ENCODE measurements at regions not wholly inside any gene's neighbourhood (a gene's known extent, or its start where the extent isn't known, plus 50 kb on each side); places are given as distances from the start of the nearest gene placed in this dataset.

DNA sequence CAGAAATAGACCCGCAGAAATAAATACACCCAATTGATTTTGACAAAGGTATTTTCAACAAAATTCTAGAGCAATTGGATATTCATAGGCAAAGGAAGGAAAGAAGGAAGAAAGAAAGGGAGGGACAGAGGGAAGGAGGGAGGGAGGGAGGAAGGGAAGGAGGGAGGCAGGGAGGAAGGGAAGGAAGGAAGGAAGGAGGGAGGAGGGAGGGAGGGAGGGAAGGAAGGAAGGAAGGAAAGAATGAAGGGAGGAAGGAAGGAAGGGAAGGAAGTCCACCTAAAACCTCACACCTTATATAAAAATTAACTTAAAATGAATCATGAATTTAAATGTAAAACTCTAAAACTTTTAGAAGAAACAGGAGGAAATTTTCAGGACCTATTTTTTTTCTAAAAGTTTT, 94.2 kb upstream of the USP47 start:
- no peak overlapping the region for H3K4me3 ChIP-seq (ENCODE audit: low read length)
- no peak for DNase-seq (ENCODE audit: low read depth)
- TF ChIP-seq, protein P1, sequence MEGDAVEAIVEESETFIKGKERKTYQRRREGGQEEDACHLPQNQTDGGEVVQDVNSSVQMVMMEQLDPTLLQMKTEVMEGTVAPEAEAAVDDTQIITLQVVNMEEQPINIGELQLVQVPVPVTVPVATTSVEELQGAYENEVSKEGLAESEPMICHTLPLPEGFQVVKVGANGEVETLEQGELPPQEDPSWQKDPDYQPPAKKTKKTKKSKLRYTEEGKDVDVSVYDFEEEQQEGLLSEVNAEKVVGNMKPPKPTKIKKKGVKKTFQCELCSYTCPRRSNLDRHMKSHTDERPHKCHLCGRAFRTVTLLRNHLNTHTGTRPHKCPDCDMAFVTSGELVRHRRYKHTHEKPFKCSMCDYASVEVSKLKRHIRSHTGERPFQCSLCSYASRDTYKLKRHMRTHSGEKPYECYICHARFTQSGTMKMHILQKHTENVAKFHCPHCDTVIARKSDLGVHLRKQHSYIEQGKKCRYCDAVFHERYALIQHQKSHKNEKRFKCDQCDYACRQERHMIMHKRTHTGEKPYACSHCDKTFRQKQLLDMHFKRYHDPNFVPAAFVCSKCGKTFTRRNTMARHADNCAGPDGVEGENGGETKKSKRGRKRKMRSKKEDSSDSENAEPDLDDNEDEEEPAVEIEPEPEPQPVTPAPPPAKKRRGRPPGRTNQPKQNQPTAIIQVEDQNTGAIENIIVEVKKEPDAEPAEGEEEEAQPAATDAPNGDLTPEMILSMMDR (IDR thresholded peaks at IDR 0.05; ENCODE audit: insufficient read depth, low read depth, low read length, missing control alignments) = no peak

DNA sequence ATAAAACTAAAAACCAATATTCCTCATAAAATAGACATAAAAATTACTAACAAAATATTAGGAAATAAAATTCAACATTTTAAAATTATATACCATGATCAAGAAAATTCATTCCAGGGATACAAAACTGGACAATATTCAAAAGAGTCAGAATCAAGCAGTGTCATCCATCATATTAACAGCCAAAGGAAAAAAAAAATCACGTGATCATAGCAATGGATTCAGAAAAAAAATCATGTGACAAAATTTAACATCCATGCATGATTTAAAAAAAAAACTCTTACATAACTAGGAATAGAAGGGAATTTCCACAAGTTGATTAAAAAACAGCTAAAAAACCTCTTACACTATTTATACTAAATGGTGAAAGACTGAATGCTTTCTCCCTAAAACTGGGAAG, 95.3 kb upstream of the USP47 start:
- H3K4me3 ChIP-seq (ENCODE audit: low read length) = no peak overlapping the region
- no peak for DNase-seq (ENCODE audit: low read depth)
- TF ChIP-seq, protein P1 (IDR thresholded peaks at IDR 0.05; ENCODE audit: insufficient read depth, low read depth, low read length, missing control alignments) = no peak

DNA sequence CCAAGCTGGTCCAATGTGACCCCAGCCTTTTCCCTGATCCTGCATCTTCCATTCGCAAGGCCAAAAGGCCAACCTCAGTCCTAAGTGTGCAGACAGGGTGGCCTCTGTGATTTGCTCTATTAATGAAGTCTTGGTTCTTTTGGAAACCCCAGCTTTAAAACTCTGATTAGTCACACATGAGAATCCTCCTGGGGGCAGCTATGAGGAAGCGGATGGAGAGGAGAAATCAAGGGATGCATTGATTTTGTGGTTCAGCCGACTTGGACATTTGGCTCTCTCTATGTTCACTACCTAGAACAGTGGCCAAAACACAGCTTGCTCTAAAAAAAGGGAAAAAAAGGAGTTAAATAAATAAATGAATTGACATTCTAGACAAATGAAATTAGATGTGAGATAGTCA, 98.6 kb upstream of the USP47 start:
- TF ChIP-seq, protein P1 (IDR thresholded peaks at IDR 0.05; ENCODE audit: insufficient read depth, low read depth, low read length, missing control alignments) = no peak
- no peak overlapping the region for H3K4me3 ChIP-seq (ENCODE audit: low read length)
- DNase-seq (ENCODE audit: low read depth) = no peak

DNA sequence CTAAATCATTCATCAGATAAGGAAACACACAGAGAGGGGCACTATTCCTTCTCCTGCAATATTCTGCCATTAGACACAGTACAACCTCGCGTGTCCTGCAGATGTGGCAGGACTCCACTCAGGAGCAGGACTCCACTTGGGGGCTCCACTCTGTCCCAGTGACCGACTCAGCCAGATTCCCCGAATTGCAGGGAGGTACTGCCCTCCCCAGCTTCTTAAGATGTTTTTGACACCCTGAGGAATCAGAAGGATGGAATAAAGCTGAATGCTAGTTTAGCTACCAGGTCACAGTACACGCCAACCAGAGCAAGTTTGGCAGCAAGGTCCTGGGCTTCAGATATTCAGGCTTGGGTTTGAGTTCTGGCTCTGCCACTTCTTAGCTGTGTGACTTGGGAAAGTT, 99.3 kb upstream of the USP47 start:
- DNase-seq (ENCODE audit: low read depth) = no peak
- H3K4me3 ChIP-seq (ENCODE audit: low read length) = no peak overlapping the region
- TF ChIP-seq, protein P1 (IDR thresholded peaks at IDR 0.05; ENCODE audit: insufficient read depth, low read depth, low read length, missing control alignments) = no peak

DNA sequence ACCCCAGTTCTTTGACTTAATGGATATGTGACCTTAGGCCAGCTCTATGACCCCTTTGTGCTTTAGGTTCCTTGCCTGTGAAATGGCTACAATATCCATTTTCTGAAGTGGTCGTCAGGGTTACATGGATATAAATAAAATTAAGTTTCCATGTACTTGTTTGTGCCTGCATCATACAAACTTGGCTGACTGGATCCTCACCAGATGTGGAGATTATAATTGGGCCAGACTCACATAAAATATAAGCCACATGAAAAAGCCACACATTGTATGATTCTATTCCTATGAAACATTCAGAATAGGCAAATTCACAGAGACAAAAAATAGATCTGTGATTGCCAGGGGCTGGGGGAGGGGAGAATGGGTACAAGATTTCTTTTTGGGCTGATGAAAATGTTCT, 100.9 kb upstream of the USP47 start:
- no peak for DNase-seq (ENCODE audit: low read depth)

DNA sequence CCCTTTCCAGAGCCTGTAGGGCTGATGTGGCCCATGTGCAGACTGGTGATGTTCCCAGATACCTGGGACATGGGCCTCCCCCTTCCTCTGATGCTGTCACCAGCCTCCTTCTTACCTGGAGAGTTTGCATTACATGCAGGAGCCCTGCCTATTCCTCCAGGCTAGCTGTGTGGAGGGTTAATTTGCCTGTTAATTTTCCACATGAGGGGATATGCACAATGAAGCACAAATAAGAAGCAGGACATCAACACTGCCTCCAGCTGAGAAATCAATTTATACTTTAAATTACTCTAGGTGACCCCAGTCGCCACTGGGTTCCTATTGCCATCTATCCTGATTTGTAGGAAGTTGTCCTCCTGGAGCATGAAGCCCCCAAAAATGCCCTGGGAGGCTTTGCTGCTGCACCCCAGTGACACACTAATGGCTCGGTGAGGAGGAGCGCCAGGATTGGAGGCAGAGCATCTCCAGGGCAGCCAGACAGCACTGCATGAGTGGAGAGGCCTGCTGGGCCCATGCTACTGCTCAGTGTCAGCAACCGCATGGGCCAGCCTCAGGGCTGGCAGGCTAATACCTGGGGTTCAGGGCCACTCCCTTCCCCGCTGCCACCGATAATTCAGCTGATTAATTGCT, 101.6 kb upstream of the USP47 start:
- no peak overlapping the region for H3K4me3 ChIP-seq (ENCODE audit: low read length)
- no peak for DNase-seq (ENCODE audit: low read depth)
- TF ChIP-seq, protein P1 (IDR thresholded peaks at IDR 0.05; ENCODE audit: insufficient read depth, low read depth, low read length, missing control alignments) = no peak

More for the DNA sequence above, 100.9 kb upstream of the USP47 start:
- no peak overlapping the region for H3K4me3 ChIP-seq (ENCODE audit: low read length)
- TF ChIP-seq, protein P1 (IDR thresholded peaks at IDR 0.05; ENCODE audit: insufficient read depth, low read depth, low read length, missing control alignments) = no peak

DNA sequence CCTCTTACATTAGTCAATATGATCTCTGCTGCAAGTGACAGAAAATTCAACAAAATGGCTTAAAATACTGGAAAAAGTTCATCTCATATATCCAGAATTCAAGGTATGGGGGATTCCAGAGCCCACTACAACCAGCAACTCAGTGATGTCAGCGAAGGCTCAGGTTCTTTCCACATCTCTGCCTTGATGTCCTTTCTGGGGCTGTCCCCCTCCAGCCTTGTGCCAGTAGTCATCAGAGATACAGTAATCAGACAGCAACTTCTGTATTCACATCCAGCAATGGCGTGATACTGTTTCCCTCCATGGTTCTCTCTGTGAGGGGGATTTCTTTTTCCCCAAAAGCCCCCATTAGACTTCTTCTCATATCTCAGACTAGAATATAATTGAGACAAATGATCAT, 103.4 kb upstream of the USP47 start:
- H3K4me3 ChIP-seq (ENCODE audit: low read length) = no peak overlapping the region
- DNase-seq (ENCODE audit: low read depth) = no peak
- TF ChIP-seq, protein P1 (IDR thresholded peaks at IDR 0.05; ENCODE audit: insufficient read depth, low read depth, low read length, missing control alignments) = no peak
